GM21526 (cell line): ENCODE measurements at regions not wholly inside any gene's neighbourhood (a gene's known extent, or its start where the extent isn't known, plus 50 kb on each side); places are given as distances from the start of the nearest gene placed in this dataset.

Experiments
- ATAC-seq: cut with Tn5 transposase; IDR thresholded peaks from one replicate; pipeline ENCODE4 v1.9.1; 2021; ENCODE audit warnings: moderate library complexity; ENCODE audit not compliant: unreplicated experiment, low FRiP score

DNA sequence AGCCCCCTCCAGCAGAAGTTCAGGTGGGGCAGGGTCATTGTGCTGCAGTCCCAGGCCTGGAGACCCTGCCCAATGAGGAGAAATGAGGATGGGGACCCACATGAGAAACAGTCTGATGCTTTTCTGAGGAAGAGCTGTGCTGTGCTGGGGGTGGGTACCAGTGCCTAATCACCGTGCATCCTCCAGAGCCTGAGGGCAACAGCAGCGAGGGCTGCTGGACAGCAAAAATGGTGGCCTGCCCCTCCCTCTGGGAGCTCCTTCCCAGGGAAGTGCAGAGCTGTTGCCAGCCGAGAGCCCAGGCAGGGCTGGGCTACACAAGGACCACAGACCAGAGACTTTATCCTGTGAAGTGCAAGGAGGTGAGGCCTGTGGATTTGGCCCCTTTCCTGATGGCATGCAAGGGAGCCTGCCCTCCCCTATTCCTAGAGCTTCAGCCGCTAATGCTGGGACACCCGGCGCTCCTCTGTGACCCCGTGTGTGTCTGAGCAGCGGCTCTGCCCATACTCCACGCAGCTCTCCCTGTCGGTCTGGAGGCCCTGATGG, 134.8 kb downstream of the DSEL start:
- no peak for ATAC-seq

DNA sequence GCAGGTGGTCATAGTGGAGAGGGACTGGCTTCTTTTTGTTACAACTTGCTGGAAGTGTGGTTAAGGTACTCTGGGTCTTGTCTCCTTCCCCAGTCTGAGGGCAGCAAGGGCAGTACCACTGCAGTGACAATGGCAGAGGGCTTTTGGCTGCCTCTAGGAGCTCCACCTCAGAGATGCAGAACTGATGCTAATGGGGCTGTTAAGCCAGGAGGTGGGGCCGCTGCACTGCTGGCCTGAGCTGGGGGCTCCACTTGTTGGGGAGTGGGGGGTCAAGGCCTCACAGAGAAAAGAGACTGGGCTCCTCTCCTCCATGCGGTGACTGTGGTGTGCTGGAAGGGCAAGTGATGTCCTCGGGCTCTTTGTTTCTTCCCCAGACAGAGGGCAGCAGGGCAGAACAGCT, 135.7 kb downstream of the DSEL start:
- no peak for ATAC-seq

DNA sequence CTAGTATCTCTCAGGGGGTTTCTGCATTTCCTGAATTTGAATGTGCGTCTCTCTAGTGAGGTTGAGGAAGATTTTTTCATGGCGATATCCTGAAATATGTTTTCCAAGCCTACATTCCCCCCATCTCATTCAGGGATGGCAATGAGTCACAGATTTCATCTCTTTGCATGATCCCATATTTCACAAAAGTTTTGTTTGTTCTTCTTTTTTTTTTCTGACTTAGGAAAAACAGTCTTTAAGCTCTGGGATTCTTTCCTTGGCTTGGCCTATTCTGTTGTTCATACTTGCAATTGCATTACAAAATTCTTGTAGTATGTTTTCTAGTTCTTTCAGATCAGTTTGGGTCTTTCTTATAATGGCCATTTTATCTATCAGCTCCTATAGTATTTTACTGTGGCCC, 136.5 kb downstream of the DSEL start:
- ATAC-seq, result no peak

DNA sequence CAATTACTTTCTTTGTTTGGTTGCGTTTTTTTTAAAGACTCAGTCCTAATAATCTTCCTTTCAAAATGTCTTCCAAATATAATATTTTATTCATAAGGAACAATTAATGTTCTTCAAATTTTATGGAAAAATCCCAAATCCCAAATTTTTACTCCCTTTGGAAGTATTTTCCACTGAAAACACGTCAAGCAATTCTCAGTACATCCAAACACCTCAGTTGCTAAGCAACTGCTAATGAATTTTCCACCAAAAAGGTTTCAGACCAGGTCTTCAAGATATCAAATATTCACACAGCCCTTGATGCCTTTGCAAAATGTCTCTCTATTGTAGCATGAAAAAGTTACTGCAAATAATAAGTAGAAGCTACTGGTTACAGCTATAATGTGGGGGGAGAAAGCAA, 140.1 kb downstream of the DSEL start:
- ATAC-seq, result no peak

DNA sequence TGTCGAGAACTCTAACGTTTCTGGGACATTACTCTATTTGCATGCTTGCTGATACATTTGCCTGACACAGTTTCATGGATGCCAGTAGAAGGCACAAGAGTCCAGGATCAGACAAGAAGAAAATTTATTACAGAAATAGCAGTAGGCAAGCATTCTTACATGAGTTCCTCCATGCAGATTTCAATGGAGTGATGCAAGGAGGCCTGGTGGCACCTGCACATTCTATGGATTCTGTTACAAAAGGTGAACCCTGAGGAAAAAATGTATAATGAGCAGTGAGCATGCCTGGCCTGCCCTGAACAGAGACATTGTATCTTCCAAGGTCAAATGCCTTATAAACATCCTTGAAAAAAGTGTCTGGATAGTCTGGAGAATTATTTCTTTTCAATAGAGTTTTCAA, 142.9 kb downstream of the DSEL start:
- no peak for ATAC-seq

DNA sequence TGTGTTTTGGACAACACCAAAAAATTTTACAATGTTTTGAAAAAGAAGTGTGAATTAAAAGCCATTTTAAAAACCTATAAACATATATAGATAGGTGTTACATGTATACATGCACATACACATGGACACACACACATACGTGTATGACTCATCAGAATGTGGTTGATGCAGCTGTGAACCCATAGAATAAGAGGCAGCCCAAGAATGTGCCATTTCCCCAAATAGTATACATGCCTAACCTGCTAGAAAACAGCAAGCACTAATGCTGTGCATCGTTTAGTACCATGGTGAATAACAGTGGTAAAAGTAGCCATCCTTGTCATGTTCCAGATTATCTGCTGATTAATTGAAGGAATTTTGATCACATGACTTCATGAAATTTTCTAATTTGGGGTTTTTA, 149.0 kb downstream of the DSEL start:
- ATAC-seq, result no peak

DNA sequence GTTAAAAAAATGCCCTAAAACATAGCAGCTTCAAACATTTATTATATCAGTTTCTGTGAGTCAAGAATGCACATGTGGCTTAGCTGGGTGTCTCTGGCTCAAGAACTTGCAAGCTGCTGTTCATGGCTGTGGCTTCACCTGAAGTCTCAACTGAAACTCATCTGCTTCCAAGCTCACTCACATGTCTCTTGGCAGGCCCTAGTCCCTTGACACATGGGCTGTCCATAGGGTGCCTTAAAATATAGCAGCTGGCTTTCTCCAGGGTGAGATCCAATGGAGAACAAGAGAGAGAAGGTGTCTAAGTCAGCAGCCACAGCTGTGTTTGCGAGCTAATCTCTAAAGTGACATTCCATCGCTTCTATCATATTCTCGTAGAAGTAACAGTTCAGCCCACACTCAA, 152.8 kb downstream of the DSEL start:
- ATAC-seq, result no peak

DNA sequence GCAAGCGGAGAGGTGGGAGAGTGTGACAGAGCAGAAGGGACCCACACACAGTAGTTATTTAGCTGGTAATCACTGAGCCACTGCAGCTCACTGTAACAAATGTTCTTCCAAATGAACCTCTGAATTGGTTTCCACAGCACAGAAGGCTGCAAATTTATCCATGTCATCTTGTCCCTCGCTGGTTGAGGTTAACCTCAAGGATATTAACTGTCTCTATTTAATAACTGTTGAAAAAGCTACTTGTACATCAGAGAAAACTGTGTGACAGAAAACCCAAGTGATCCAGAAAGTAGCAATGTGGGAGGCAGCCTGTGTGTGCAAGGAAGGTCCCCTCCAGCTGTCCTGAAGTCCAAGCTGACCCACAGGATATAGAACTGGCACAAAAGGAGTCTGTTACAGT, 153.6 kb downstream of the DSEL start:
- no peak for ATAC-seq

DNA sequence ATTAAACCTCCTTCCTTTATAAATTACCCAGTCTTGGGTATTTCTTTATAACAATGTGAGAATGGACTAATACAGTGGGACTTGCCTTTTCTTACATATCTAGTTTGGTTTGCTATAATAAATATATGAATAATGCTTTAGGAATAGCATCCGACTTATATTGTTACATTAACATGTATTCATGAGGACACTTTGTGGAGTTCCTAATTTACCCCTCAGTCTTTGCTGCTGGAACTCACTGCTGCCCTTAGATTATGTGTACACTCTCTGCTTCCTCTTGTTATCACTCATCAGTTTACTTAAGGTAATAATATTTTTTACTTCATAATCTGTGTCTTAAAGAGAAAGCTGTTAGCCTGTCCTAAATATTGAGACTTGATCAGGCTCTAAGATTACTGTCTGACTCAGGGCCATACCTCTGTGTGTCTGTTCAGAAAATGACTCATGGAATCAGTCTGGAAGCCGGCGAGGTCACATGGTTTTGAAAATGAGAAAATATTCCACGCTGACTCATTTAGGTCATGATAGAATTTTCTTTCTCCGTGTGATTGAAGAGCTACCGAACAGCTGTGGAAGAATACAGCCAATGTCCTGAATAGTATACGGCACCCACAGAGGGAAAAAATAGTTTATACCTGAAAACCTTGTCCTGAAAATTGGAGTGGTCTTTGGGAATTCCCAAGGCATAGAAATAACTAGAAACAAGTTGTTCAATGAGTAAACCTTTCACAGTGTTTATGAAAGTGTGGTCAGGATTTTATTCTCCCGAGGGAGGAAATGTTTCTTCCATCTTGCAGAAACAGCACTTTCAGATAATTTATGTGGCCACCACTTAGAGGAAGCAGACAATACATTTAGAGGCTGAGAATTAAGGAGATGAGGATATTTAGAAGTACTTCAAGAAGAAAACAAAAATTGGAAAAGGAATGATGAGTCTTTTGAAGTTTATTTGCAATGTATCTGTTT, 156.4 kb downstream of the DSEL start:
- no peak for ATAC-seq

DNA sequence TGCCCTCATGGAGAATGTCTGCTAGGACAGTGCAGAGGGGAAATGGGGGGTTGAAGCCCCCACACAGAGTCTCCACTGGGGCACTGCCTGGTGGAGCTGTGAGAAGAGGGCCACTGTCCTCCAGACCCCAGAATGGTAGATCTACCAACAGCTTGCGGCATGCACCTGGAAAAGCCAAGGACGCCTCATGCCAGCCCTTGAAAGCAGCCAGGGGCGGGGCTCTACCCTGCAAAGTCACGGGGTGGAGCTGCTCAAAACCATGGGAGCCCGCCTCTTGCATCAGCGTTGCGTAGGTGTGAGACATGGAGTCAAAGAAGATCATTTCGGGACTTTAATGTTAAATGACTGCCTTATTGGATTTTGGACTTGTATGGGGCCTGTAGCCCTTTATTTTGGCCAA, 157.6 kb downstream of the DSEL start:
- ATAC-seq, result no peak

DNA sequence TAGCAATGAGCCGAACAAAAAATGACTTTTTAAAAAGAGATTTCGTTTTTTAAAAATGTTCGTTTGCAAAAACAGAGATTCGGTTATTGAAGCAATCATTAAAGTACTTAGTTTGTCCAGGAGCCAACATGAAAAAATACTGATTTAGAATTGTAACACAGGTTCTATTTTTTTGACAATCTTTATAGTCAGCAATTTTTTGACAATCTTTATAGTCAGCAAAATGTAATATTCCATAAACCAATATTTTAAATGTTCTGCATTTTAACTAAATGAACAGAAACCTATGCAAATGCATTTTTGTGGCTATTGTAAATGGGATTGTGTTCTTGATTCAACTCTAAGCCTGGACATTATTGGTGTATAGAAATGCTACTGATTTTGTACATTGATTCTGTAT, 161.8 kb downstream of the DSEL start:
- ATAC-seq, result no peak

DNA sequence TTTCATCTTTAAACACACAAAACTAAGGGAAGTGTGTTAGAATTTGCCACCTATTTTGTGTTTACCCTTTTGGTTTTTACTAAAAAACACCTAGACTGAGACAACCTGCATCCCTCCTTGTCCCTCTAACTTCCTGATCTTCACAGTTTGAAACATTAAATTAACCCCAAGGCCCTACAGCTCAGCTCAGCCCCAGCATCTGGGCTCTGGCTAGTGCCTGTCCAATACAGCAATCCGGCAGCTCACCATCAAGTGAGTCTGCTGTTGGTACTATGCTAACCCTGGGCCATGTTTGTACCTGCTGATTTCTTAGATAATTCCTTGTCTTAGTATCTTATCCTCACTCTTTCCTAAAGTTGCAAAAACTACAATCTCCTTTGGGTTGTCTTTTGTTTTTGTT, 162.4 kb downstream of the DSEL start:
- ATAC-seq, result no peak

DNA sequence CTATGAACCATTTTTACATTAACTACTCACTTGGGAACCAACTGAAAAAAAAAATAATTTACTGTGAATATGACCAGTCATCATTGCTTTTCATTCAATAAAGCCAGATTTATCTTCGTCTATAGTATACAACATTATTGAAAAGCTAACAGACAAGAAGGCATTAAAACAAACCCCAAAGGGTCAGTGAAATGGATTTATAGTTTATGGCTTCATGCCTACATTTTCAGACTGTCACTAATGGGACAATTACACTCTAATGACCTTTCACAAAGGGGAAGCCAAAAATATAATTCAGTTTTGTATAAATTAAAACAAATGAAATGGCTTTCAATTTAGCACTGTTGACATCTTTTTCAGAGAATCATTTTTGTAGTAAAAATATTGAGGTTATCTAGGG, 169.1 kb downstream of the DSEL start:
- ATAC-seq, result no peak

DNA sequence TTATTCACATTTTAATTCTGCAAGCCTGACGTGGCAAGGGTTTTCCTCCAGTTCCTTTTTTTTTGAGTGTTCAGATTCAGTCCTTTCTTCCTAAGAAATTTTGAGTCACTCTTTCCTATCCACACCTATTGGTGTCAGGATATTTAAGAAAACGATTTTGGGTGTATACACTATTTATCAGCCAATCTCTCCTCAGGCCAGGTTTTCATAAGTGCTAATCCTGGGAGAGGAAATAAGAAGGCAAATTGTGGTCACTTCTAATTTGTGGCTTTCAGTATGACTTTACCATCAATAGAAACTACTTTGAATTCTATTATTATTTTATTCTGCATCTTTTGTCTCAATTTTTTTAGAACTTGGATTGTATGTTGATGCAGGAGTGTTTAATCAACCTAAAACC, 174.4 kb downstream of the DSEL start:
- ATAC-seq, result no peak

DNA sequence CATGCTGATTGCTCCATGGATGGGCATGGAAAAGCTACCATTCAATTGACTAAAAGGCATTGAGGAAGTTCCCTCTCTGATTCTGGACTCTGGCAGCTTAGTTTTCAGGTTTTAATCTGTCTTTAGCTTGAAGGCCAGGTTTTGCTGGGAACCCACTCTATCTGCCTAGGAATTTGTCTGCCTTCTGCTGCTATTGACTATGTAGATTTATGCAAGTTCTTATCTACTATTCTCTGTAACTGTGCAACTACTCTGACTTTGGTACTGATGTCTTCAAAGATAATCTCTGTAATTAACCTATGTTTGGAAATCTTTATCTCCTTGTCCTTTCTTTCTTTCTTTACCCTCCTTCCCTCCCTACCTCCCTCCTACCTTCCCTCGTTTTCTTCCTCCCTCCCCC, 178.8 kb downstream of the DSEL start:
- no peak for ATAC-seq

DNA sequence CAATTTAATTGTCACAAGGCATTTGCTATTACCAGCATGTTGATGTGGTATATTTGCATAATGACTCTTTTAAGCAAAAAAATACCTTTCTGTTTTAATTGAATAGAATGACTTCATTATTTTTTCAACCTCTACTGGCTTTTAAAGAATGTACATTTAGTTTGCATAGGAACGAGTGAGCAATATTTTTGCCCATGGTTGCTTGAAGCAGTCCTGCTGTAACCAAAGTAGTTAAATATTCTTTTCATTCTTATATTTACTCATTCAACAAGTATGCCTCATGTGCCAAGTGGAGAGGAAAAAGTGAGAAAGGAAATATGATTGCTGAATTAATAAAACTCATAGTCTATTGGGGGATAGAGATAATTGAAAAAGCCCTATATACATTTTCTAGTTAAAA, 184.7 kb downstream of the DSEL start:
- ATAC-seq, result no peak

DNA sequence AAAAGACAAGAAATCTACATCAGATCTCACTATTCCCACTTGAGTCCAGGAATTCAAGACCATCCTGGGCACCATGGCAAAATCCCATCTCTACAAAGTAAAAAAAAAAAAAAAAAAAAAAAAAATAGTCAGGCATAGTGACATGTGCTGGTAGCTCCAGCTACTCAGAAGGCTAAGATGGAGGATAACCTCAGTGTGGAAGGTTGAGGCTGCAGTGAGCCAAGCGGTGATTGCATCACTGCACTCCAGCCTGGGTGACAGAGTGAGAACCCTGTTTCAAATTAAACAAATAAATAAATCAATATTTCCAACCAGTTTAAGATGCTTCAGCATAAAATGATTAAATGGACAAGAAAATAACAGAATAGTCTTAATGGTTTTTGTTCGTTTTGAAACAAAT, 197.4 kb downstream of the DSEL start:
- no peak for ATAC-seq

DNA sequence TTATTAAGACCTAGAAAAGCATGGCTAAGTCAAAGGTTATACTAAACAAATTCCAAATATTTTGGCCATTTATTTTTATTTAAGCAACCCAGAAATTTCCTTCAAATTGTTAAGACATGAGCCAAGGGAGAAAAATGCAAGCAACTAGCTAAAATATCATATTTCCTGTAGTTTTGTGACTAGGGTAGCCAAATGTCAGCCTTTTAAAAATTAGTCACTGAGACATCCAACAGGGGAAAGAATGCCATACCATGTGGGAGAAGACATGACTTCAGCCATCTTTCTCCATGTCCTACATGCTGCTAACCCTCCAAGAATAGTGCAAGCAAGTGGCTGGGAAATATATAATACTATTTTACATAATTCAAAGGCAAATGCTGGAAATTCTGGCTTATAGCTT, 197.9 kb downstream of the DSEL start:
- no peak for ATAC-seq

DNA sequence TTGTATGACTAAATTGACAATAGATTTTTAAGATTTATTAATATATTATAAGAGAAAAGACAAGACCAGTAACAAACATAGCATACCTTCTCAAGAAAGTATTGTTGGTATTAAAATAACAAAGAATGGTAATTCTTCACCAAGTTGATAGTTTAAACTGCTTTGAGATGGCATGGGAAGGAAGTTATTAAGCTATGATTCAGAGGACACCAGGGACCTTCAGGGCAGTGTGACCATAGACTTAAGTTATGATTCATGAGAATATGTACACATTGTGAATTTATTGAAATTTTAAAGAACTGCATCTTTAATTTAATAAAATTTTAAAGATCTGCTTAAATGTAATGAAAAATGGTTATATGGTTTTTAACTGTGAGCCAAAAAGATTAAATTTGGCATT, 205.7 kb downstream of the DSEL start:
- ATAC-seq, result no peak

DNA sequence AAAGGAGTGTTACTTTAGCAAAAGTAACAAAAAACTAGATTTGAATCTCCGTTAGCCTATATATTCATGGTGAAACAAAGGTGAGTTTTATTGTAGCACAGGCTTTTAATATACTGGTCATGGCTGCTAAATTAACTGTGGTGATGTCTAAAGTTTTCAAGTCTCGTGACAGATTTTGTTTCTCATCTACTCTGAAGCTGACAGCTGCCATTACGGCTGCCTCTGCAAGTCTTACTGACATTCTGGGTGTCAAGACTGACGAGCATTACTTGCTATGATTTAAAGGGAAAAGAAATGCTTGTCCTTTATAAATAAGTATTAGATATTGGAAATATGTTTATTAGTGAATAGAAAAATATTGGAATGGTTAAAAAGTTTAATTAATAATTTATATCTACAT, 207.7 kb downstream of the DSEL start:
- no peak for ATAC-seq

DNA sequence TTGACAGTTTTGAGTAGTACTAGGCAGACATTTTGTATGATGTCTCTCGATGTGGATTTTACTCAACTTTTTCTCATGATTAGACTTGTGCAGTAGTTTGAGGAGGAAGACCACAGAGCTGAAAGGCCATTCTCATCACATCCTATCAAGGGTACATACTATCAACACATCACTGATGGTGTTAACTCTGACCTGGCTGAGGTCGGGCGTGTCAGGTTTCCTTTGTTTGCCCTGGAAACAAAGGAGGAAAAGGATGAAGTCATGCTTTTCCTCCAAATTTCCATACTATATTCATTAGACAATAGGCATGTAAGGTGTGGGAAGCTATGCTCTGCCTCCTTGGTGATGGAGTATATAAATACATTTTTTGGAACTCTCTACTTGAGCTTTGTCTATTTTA, 211.1 kb downstream of the DSEL start:
- no peak for ATAC-seq

DNA sequence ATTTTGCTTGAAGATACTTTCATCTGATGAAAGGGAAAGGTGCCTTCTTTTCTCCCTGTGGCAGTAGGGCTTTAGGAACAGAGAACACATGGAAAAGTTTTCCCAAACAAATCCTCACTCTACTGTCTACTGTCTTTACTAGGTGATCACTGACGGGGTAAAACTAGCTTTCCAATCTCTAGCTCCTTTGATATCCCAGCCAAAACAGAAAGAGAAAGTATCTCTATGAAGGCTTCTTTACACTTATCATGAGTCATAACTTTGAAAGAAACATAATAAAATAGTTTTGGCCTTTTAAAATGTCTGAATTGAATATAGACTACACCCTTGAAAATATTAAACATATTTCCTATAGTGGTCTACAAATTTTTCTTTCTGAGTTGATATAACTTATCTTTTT, 214.5 kb downstream of the DSEL start:
- no peak for ATAC-seq
